ENCODE measurements at regions not wholly inside any gene's neighbourhood (a gene's known extent, or its start where the extent isn't known, plus 50 kb on each side); places are given as distances from the start of the nearest gene placed in this dataset.
"Not testable (repeated sequence)": the region's sequence is repeated elsewhere in the genome, so short reads cannot be mapped to it uniquely, and the experiment has no call there.

DNA sequence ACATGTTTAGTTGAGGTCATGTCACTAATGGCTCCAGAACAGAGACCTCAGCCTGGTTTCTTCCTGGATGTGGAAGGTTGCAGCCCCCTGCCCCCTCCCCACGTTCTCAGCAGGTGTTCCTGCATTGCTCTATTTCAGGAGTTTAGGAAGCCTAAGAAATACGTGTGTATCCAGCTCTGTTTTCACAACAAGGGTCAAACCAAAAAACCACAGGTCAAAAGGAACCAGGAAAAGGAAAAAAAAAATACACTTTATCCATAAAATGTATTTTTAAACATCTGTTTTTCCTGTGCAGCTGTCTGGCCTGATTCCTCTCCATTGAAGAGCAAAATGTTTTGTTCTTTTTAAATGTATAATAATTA is 107.9 kb upstream of the PLEKHG1 start:
- BruUV-seq (replicated peaks), result no TSS peak
- TF ChIP-seq, protein P1, sequence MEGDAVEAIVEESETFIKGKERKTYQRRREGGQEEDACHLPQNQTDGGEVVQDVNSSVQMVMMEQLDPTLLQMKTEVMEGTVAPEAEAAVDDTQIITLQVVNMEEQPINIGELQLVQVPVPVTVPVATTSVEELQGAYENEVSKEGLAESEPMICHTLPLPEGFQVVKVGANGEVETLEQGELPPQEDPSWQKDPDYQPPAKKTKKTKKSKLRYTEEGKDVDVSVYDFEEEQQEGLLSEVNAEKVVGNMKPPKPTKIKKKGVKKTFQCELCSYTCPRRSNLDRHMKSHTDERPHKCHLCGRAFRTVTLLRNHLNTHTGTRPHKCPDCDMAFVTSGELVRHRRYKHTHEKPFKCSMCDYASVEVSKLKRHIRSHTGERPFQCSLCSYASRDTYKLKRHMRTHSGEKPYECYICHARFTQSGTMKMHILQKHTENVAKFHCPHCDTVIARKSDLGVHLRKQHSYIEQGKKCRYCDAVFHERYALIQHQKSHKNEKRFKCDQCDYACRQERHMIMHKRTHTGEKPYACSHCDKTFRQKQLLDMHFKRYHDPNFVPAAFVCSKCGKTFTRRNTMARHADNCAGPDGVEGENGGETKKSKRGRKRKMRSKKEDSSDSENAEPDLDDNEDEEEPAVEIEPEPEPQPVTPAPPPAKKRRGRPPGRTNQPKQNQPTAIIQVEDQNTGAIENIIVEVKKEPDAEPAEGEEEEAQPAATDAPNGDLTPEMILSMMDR (IDR thresholded peaks at IDR 0.05; ENCODE audit: unreplicated experiment), result no peak
- ChIA-PET POLR2A (interaction anchor here (1.0 kb wide), 1 partner anchor 109 kb away, joined by 3 read pairs; no protein-coding TSS in a partner anchor), CTCF (interaction anchor here (0.6 to 1.1 kb wide), 4 partner anchors 10 to 194 kb away, joined by 3 read pairs; no protein-coding TSS in a partner anchor)
- intact Hi-C loops (cut with micrococcal nuclease), result no loop called here
- Mint-ChIP-seq H3K27me3 (ENCODE audit: insufficient read depth, unreplicated experiment) (no peaks in the 10 kb centered on the region), H3K9me3 (ENCODE audit: unreplicated experiment) (no peaks in the 10 kb centered on the region), H3K27ac (ENCODE audit: low read depth, unreplicated experiment) (no peak overlapping the region), H3K36me3 (ENCODE audit: insufficient read depth, unreplicated experiment) (no peaks in the 10 kb centered on the region), H3K4me3 (ENCODE audit: unreplicated experiment) (no peak overlapping the region), H3K4me1 (ENCODE audit: insufficient read depth, unreplicated experiment) (peaks cover 12% of the 10 kb centered on the region)
- no peak for DNase-seq (ENCODE audit: unreplicated experiment)

DNA sequence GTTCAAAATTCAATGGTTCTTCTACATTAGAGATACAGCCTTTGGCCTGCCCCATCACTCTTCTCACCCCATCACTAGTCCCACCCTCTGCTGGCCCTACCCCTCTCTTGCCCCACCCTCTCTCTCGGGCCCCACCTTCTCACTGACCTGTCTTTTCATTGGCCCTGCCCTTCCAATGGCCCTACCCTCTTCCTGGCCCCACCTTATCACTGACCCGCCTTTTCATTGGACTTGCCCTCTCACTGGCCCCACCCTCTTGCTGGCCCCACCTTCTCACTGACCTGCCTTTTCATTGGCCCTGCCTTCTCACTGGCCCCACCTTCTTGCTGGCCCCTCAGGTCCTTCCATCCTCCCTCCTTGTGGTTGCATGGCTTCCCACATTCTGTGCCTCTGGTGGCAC is 107.2 kb upstream of the PLEKHG1 start:
- no peak overlapping the region for H3K4me3 Mint-ChIP-seq (ENCODE audit: unreplicated experiment)
- no peaks in the 10 kb centered on the region for H3K9me3 Mint-ChIP-seq (ENCODE audit: unreplicated experiment)
- no peaks in the 10 kb centered on the region for H3K27me3 Mint-ChIP-seq (ENCODE audit: insufficient read depth, unreplicated experiment)
- TF ChIP-seq, protein P1 (IDR thresholded peaks at IDR 0.05; ENCODE audit: unreplicated experiment), result no peak
- POLR2A ChIA-PET, result no interaction called here
- no TSS peak for BruUV-seq (replicated peaks)
- no peaks in the 10 kb centered on the region for H3K36me3 Mint-ChIP-seq (ENCODE audit: insufficient read depth, unreplicated experiment)
- CTCF ChIA-PET, result interaction anchor here (0.7 kb wide), 1 partner anchor 293 kb away, joined by 3 read pairs; no protein-coding TSS in a partner anchor
- DNase-seq (ENCODE audit: unreplicated experiment), result peak; percentile 88
- H3K4me1 Mint-ChIP-seq (ENCODE audit: insufficient read depth, unreplicated experiment), result peaks cover 12% of the 10 kb centered on the region
- intact Hi-C loops (cut with micrococcal nuclease), result no loop called here
- peak overlapping the region; percentile 63 for H3K27ac Mint-ChIP-seq (ENCODE audit: low read depth, unreplicated experiment)

DNA sequence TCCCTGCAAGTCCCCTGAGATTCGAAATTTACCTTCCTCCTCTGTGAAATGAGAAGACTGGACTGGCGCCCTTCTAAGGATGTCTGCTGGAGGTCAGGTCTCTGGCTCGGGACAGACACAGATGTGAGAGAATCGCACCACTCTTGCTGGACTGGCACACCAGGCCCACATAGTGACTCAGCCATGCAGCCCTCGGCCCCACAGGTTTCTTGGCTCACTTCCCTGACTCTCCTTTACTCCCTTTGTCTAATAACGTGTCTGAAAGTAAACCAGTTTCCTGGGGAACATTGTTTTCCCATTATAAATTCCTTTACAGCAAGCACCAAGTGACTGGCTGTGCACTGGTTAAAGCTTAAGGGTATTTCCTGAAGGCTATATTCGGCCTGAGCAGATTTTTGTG is 106.7 kb upstream of the PLEKHG1 start:
- H3K9me3 Mint-ChIP-seq (ENCODE audit: unreplicated experiment), result no peaks in the 10 kb centered on the region
- peaks cover 12% of the 10 kb centered on the region for H3K4me1 Mint-ChIP-seq (ENCODE audit: insufficient read depth, unreplicated experiment)
- intact Hi-C loops (cut with micrococcal nuclease), result no loop called here
- BruUV-seq (replicated peaks), result no TSS peak
- POLR2A ChIA-PET, result no interaction called here
- H3K4me3 Mint-ChIP-seq (ENCODE audit: unreplicated experiment), result no peak overlapping the region
- peak; percentile 92 for DNase-seq (ENCODE audit: unreplicated experiment)
- H3K36me3 Mint-ChIP-seq (ENCODE audit: insufficient read depth, unreplicated experiment), result no peaks in the 10 kb centered on the region
- H3K27ac Mint-ChIP-seq (ENCODE audit: low read depth, unreplicated experiment), result peak overlapping the region; percentile 63
- CTCF ChIA-PET, result interaction anchor here (0.7 kb wide), 1 partner anchor 294 kb away, joined by 3 read pairs; no protein-coding TSS in a partner anchor
- no peaks in the 10 kb centered on the region for H3K27me3 Mint-ChIP-seq (ENCODE audit: insufficient read depth, unreplicated experiment)
- TF ChIP-seq, protein P1 (IDR thresholded peaks at IDR 0.05; ENCODE audit: unreplicated experiment), result no peak

DNA sequence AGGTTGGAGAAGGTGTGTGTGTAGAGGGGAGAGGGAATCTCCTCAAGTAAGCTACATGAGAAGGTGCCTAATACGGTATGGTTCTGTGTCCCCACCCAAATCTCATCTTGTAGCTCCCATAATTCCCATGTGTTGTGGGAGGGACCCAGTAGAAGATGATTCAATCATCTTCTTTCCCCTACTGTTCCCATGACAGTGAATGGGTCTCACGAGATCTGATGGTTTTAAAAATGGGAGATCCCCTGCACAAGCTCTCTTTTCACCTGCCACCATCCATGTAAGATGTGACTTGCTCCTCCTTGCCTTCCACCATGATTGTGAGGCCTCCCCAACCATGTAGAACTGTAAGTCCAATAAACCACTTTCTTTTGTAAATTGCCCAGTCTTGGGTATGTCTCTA is 106.1 kb upstream of the PLEKHG1 start:
- BruUV-seq (replicated peaks); intact Hi-C loops (cut with micrococcal nuclease); DNase-seq (ENCODE audit: unreplicated experiment); H3K4me3 Mint-ChIP-seq (ENCODE audit: unreplicated experiment); H3K27me3 Mint-ChIP-seq (ENCODE audit: insufficient read depth, unreplicated experiment); H3K36me3 Mint-ChIP-seq (ENCODE audit: insufficient read depth, unreplicated experiment); POLR2A ChIA-PET; H3K9me3 Mint-ChIP-seq (ENCODE audit: unreplicated experiment): not testable (repeated sequence)
- peak overlapping the region; percentile 63 for H3K27ac Mint-ChIP-seq (ENCODE audit: low read depth, unreplicated experiment)
- H3K4me1 Mint-ChIP-seq (ENCODE audit: insufficient read depth, unreplicated experiment), result peaks cover 12% of the 10 kb centered on the region
- CTCF ChIA-PET, result interaction anchor here (0.6 kb wide), 1 partner anchor 507 kb away, joined by 3 read pairs; no protein-coding TSS in a partner anchor

DNA sequence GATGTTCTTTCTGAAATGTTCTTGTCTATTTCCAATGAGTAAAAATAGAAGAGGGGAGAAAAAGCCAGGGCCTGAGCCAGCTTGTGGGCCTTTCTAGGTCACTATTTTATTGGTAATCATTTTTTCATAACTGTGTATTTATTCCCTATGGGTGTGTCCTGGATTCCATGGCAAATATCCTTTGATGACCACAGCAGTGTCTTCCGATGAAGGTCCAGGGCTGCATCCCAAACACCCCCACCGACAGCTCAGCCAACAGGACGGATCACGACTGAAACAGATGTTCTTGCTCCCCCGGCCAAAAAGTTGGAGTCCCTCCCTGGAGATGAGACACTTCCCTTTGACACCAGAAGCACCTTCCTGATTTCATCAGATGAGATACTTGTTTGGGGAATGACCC is 105.4 kb upstream of the PLEKHG1 start:
- TF ChIP-seq, protein P1 (IDR thresholded peaks at IDR 0.05; ENCODE audit: unreplicated experiment), result no peak
- ChIA-PET POLR2A (interaction anchor here (0.7 kb wide), 1 partner anchor 325 kb away, joined by 3 read pairs; no protein-coding TSS in a partner anchor), CTCF (no interaction called here)
- no peak overlapping the region for H3K27ac Mint-ChIP-seq (ENCODE audit: low read depth, unreplicated experiment)
- intact Hi-C loops (cut with micrococcal nuclease), result no loop called here
- no peak for DNase-seq (ENCODE audit: unreplicated experiment)
- no peak overlapping the region for H3K4me3 Mint-ChIP-seq (ENCODE audit: unreplicated experiment)
- H3K4me1 Mint-ChIP-seq (ENCODE audit: insufficient read depth, unreplicated experiment), result peaks cover 12% of the 10 kb centered on the region
- no peaks in the 10 kb centered on the region for H3K27me3 Mint-ChIP-seq (ENCODE audit: insufficient read depth, unreplicated experiment)
- no peaks in the 10 kb centered on the region for H3K36me3 Mint-ChIP-seq (ENCODE audit: insufficient read depth, unreplicated experiment)
- H3K9me3 Mint-ChIP-seq (ENCODE audit: unreplicated experiment), result no peaks in the 10 kb centered on the region
- no TSS peak for BruUV-seq (replicated peaks)
